ENCODE measurements at regions not wholly inside any gene's neighbourhood (a gene's known extent, or its start where the extent isn't known, plus 50 kb on each side); places are given as distances from the start of the nearest gene placed in this dataset.
"Not testable (repeated sequence)": the region's sequence is repeated elsewhere in the genome, so short reads cannot be mapped to it uniquely, and the experiment has no call there.

GRCh38 chr12:107378609-107379008, 285.3 kb upstream of the CRY1 start:
- DNase-seq, result no peak

- DNase-seq, result not testable (repeated sequence)
These were observed 285.9 kb upstream of the CRY1 start for GRCh38 chr12:107379142-107379851.

- no peak for DNase-seq
These were observed 286.7 kb upstream of the CRY1 start for GRCh38 chr12:107379852-107380567.

- no peak for DNase-seq
These were observed 291.3 kb upstream of the CRY1 start for GRCh38 chr12:107384645-107385044.

- DNase-seq, result no peak
These were observed 292.2 kb upstream of the CRY1 start for GRCh38 chr12:107385509-107385908.

GRCh38 chr12:107386569-107386968, 293.2 kb upstream of the CRY1 start:
- DNase-seq, result no peak

GRCh38 chr12:107388263-107388662, 294.9 kb upstream of the CRY1 start:
- DNase-seq, result no peak

- DNase-seq, result no peak
These were observed 295.2 kb upstream of the PWP1 start for GRCh38 chr12:107390414-107390813.

- no peak for DNase-seq
These were observed 292.4 kb upstream of the PWP1 start for GRCh38 chr12:107393043-107393717.

GRCh38 chr12:107394693-107395092, 290.9 kb upstream of the PWP1 start:
- no peak for DNase-seq

- no peak for DNase-seq
These were observed 289.8 kb upstream of the PWP1 start for GRCh38 chr12:107395817-107396216.

GRCh38 chr12:107396991-107397390, 288.6 kb upstream of the PWP1 start:
- no peak for DNase-seq

- DNase-seq, result no peak
These were observed 287.6 kb upstream of the PWP1 start for GRCh38 chr12:107397890-107398500.

- no peak for DNase-seq
These were observed 286.6 kb upstream of the PWP1 start for GRCh38 chr12:107399046-107399445.

GRCh38 chr12:107400686-107401447, 284.7 kb upstream of the PWP1 start:
- DNase-seq, result no peak

- DNase-seq, result peak; percentile 60
These were observed 283.3 kb upstream of the PWP1 start for GRCh38 chr12:107402041-107403022.

- DNase-seq, result peak; percentile 6
These were observed 280.6 kb upstream of the PWP1 start for GRCh38 chr12:107404981-107405380.

- no peak for DNase-seq
These were observed 280.2 kb upstream of the PWP1 start for GRCh38 chr12:107405436-107405835.

- DNase-seq, result no peak
These were observed 278.7 kb upstream of the PWP1 start for GRCh38 chr12:107406932-107407331.

- no peak for DNase-seq
These were observed 273.6 kb upstream of the PWP1 start for GRCh38 chr12:107411792-107412535.

- no peak for DNase-seq
These were observed 270.5 kb upstream of the PWP1 start for GRCh38 chr12:107415071-107415470.
